GM23338 (cell line): ENCODE measurements at regions not wholly inside any gene's neighbourhood (a gene's known extent, or its start where the extent isn't known, plus 50 kb on each side); places are given as distances from the start of the nearest gene placed in this dataset.

Experiments used
- ATAC-seq: fragments of 200-7000 bp; cut with Tn5 transposase; 3 replicates; pipeline ENCODE4 v1.9.1; 2020
- DNase-seq: peaks from one replicate; pipeline ENCODE4 v3.0.0-alpha.2; 2015; ENCODE audit warnings: low spot score
- H2AFZ ChIP-seq: fragments of 200-600 bp; sonication (generic); 2 replicates; pipeline ENCODE4 v1.8.0; 2016; ENCODE audit warnings: antibody characterized with exemption, mild to moderate bottlenecking, moderate library complexity
- H3F3A ChIP-seq: fragments of 200-600 bp; sonication (generic); replicated peaks from 2 replicates; pipeline ENCODE4 v1.8.0; 2017; ENCODE audit warnings: antibody characterized with exemption, mixed run types, low read depth
- H3K27ac ChIP-seq: fragments of 200-600 bp; sonication (generic); 2 replicates; pipeline ENCODE4 v1.6.1; 2016; ENCODE audit warnings: low read depth
- H3K27me3 ChIP-seq: fragments of 200-600 bp; sonication (generic); 2 replicates; pipeline ENCODE4 v1.8.0; 2016; ENCODE audit warnings: mild to moderate bottlenecking, mixed run types, moderate library complexity; ENCODE audit not compliant: insufficient read depth
- H3K36me3 ChIP-seq: fragments of 200-600 bp; sonication (generic); 2 replicates; pipeline ENCODE4 v1.8.0; 2016; ENCODE audit warnings: mild to moderate bottlenecking; ENCODE audit not compliant: insufficient read depth
- H3K4me1 ChIP-seq: fragments of 200-600 bp; sonication (generic); 2 replicates; pipeline ENCODE4 v1.8.0; 2016; ENCODE audit warnings: mild to moderate bottlenecking, moderate library complexity; ENCODE audit not compliant: insufficient read depth
- H3K4me2 ChIP-seq: fragments of 200-600 bp; sonication (generic); 2 replicates; pipeline ENCODE4 v1.7.1; 2017; ENCODE audit warnings: mixed run types
- H3K4me3 ChIP-seq: fragments of 200-600 bp; sonication (generic); 2 replicates; pipeline ENCODE4 v1.6.1; 2016; ENCODE audit warnings: mixed run types
- H3K79me2 ChIP-seq: fragments of 200-600 bp; sonication (generic); replicated peaks from 2 replicates; pipeline ENCODE4 v1.8.0; 2017; ENCODE audit warnings: mild to moderate bottlenecking; ENCODE audit not compliant: insufficient read depth
- H3K9me2 ChIP-seq: fragments of 200-600 bp; sonication (generic); 2 replicates; pipeline ENCODE4 v1.8.0; 2017; ENCODE audit not compliant: insufficient read depth
- H4K20me1 ChIP-seq: fragments of 200-600 bp; sonication (generic); replicated peaks from 2 replicates; pipeline ENCODE4 v1.8.0; 2017; ENCODE audit warnings: mild to moderate bottlenecking; ENCODE audit not compliant: insufficient read depth
- H3K27ac Mint-ChIP-seq: 2 replicates; pipeline ENCODE4 v1.8.0; 2020; ENCODE audit warnings: inconsistent platforms, mild to moderate bottlenecking, moderate library complexity, mixed read lengths
- H3K27me3 Mint-ChIP-seq: 3 replicates; pipeline ENCODE4 v1.8.0; 2022; ENCODE audit warnings: low read depth, mild to moderate bottlenecking, moderate library complexity, mixed read lengths, inconsistent platforms; ENCODE audit not compliant: insufficient read depth, poor library complexity
- H3K36me3 Mint-ChIP-seq: 3 replicates; pipeline ENCODE4 v1.8.0; 2021; ENCODE audit warnings: low read depth, mild to moderate bottlenecking, inconsistent platforms, moderate library complexity, mixed read lengths
- H3K4me1 Mint-ChIP-seq: 3 replicates; pipeline ENCODE4 v1.8.0; 2020; ENCODE audit warnings: mild to moderate bottlenecking, inconsistent platforms, mixed read lengths
- H3K4me3 Mint-ChIP-seq: 3 replicates; pipeline ENCODE4 v1.8.0; 2021; ENCODE audit warnings: moderate library complexity, mild to moderate bottlenecking, inconsistent platforms, mixed read lengths
- H3K9me3 Mint-ChIP-seq: 3 replicates; pipeline ENCODE4 v1.8.0; 2020; ENCODE audit warnings: moderate library complexity, mild to moderate bottlenecking, inconsistent platforms, mixed read lengths
- CTCF ChIP-seq, 2 experiments: fragments of 200-600 bp in 1 of 2; sonication (generic) in 1 of 2; conservative IDR thresholded peaks; 2 replicates each; pipeline versions ENCODE4 v1.5.1 to v1.6.1; 2016 to 2017; ENCODE audit warnings: antibody characterized with exemption in 2 of 2, low read depth in 2 of 2, mild to moderate bottlenecking in 2 of 2, moderate library complexity in 1 of 2
- ETS1 ChIP-seq: IDR thresholded peaks from 2 replicates; pipeline ENCODE4 v1.6.1; 2016; ENCODE audit warnings: antibody characterized with exemption
- EZH2 ChIP-seq: fragments of 200-600 bp; sonication (generic); IDR thresholded peaks from one replicate; pipeline ENCODE4 v1.8.0; 2017; ENCODE audit warnings: antibody characterized with exemption, mild to moderate bottlenecking, low read depth; ENCODE audit not compliant: unreplicated experiment
- EZH2phosphoT487 ChIP-seq: fragments of 200-600 bp; sonication (generic); IDR thresholded peaks from one replicate; pipeline ENCODE4 v1.8.1; 2018; ENCODE audit warnings: antibody characterized with exemption; ENCODE audit not compliant: unreplicated experiment
- JUNB ChIP-seq: IDR thresholded peaks from one replicate; pipeline ENCODE4 v1.6.1; 2016; ENCODE audit warnings: antibody characterized with exemption; ENCODE audit not compliant: unreplicated experiment
- NANOG ChIP-seq: IDR thresholded peaks from 2 replicates; pipeline ENCODE4 v1.6.1; 2016; ENCODE audit warnings: antibody characterized with exemption, borderline replicate concordance
- POLR2AphosphoS5 ChIP-seq: IDR thresholded peaks from 2 replicates; pipeline ENCODE4 v1.6.1; 2016; ENCODE audit warnings: antibody characterized with exemption, low read depth
- REST ChIP-seq: IDR thresholded peaks from one replicate; pipeline ENCODE4 v1.6.1; 2018; ENCODE audit warnings: antibody characterized with exemption; ENCODE audit not compliant: unreplicated experiment
- STAT1 ChIP-seq: IDR thresholded peaks from one replicate; pipeline ENCODE4 v1.6.1; 2016; ENCODE audit warnings: antibody characterized with exemption; ENCODE audit not compliant: unreplicated experiment
- ZNF462 ChIP-seq: fragments of 250-450 bp; sonication (Bioruptor Pico); IDR thresholded peaks from 2 replicates; pipeline ENCODE4 v1.5.0; 2020; ENCODE audit warnings: mild to moderate bottlenecking, moderate library complexity

GRCh38 chr1:29420202-29420601 is 183.9 kb downstream of the PTPRU start (continued):
- no peak for TF ChIP-seq CTCF (conservative IDR thresholded peaks at IDR 0.05; ENCODE audit: low read depth in 2 of 2)

- Histone ChIP-seq H3K36me3 (no peaks in the 10 kb centered on the region), H3K4me3 (no peak overlapping the region), H3K9me2 (no peaks in the 10 kb centered on the region), H3K27ac (no peak overlapping the region), H3K4me2 (no peak overlapping the region), H3K27me3 (no peaks in the 10 kb centered on the region), H4K20me1 (no peaks in the 10 kb centered on the region), H2AFZ (no peak overlapping the region), H3K79me2 (no peaks in the 10 kb centered on the region), H3F3A (no peaks in the 10 kb centered on the region), H3K4me1 (no peaks in the 10 kb centered on the region)
- DNase-seq (no peak), ATAC-seq (no peak)
- no peak for TF ChIP-seq JUNB
- TF ChIP-seq POLR2AphosphoS5 = no peak
- no peak for TF ChIP-seq CTCF (conservative IDR thresholded peaks at IDR 0.05; ENCODE audit: low read depth in 2 of 2)
- no peak for TF ChIP-seq REST
- no peak for TF ChIP-seq ZNF462
- no peak for TF ChIP-seq NANOG
- TF ChIP-seq ETS1 = no peak
- TF ChIP-seq EZH2phosphoT487 = no peak
- no peak for TF ChIP-seq STAT1
- TF ChIP-seq EZH2 = no peak
- no peak overlapping the region for H3K27ac Mint-ChIP-seq
- H3K4me1 Mint-ChIP-seq = peaks cover 13% of the 10 kb centered on the region
- H3K4me3 Mint-ChIP-seq = no peak overlapping the region
- peaks cover 11% of the 10 kb centered on the region for H3K27me3 Mint-ChIP-seq
- peaks cover 3% of the 10 kb centered on the region; the same call in 1 of the 3 replicates for H3K9me3 Mint-ChIP-seq
- H3K36me3 Mint-ChIP-seq = no peaks in the 10 kb centered on the region
Observed at GRCh38 chr1:29417971-29418370, 181.6 kb downstream of the PTPRU start.
